ENCODE measurements at regions not wholly inside any gene's neighbourhood (a gene's known extent, or its start where the extent isn't known, plus 50 kb on each side); places are given as distances from the start of the nearest gene placed in this dataset.
"Not testable (repeated sequence)": the region's sequence is repeated elsewhere in the genome, so short reads cannot be mapped to it uniquely, and the experiment has no call there.

- peak; percentile 15 for DNase-seq (ENCODE audit: low read depth)
- no peak for TF ChIP-seq CTCF (IDR thresholded peaks at IDR 0.05; ENCODE audit: low read length, missing control alignments)
- no peak overlapping the region for H3K4me3 ChIP-seq (replicated peaks; ENCODE audit: low read depth, low read length)
Observed at GRCh38 chr10:84613336-84614021, 285.1 kb downstream of the CCSER2 start.

GRCh38 chr10:84626397-84627087 lies 298.2 kb downstream of the CCSER2 start:
- H3K4me3 ChIP-seq (replicated peaks; ENCODE audit: low read depth, low read length): no peak overlapping the region
- no peak for DNase-seq (ENCODE audit: low read depth)
- no peak for TF ChIP-seq CTCF (IDR thresholded peaks at IDR 0.05; ENCODE audit: low read length, missing control alignments)

GRCh38 chr10:84632866-84633265 lies 304.5 kb downstream of the CCSER2 start:
- no peak for TF ChIP-seq CTCF (IDR thresholded peaks at IDR 0.05; ENCODE audit: low read length, missing control alignments)
- peak; percentile 4 for DNase-seq (ENCODE audit: low read depth)
- no peak overlapping the region for H3K4me3 ChIP-seq (replicated peaks; ENCODE audit: low read depth, low read length)

GRCh38 chr10:84634636-84635035 lies 306.2 kb downstream of the CCSER2 start:
- H3K4me3 ChIP-seq (replicated peaks; ENCODE audit: low read depth, low read length): no peak overlapping the region
- DNase-seq (ENCODE audit: low read depth): no peak
- TF ChIP-seq CTCF (IDR thresholded peaks at IDR 0.05; ENCODE audit: low read length, missing control alignments): no peak

GRCh38 chr10:84650628-84651027 lies 322.2 kb downstream of the CCSER2 start:
- DNase-seq (ENCODE audit: low read depth); H3K4me3 ChIP-seq (replicated peaks; ENCODE audit: low read depth, low read length): not testable (repeated sequence)

- TF ChIP-seq CTCF (IDR thresholded peaks at IDR 0.05; ENCODE audit: low read length, missing control alignments): no peak
- DNase-seq (ENCODE audit: low read depth): no peak
- H3K4me3 ChIP-seq (replicated peaks; ENCODE audit: low read depth, low read length): no peak overlapping the region
Observed at GRCh38 chr10:84654671-84655070, 326.3 kb downstream of the CCSER2 start.

GRCh38 chr10:84659027-84659426 lies 330.6 kb downstream of the CCSER2 start:
- no peak for TF ChIP-seq CTCF (IDR thresholded peaks at IDR 0.05; ENCODE audit: low read length, missing control alignments)
- no peak for DNase-seq (ENCODE audit: low read depth)
- no peak overlapping the region for H3K4me3 ChIP-seq (replicated peaks; ENCODE audit: low read depth, low read length)

Measured in fibroblast of pulmonary artery (primary cell).